ENCODE measurements at regions not wholly inside any gene's neighbourhood (a gene's known extent, or its start where the extent isn't known, plus 50 kb on each side); places are given as distances from the start of the nearest gene placed in this dataset.

GRCh38 chr11:70494559-70495350 lies 96.4 kb downstream of the CTTN start:
- H3K36me3 Mint-ChIP-seq (ENCODE audit: low read depth), result peaks cover 45% of the 10 kb centered on the region
- Histone ChIP-seq H3K36me3 (ENCODE audit: insufficient read depth) (no peaks in the 10 kb centered on the region), H3K79me2 (replicated peaks; ENCODE audit: insufficient read depth) (no peaks in the 10 kb centered on the region), H3K27ac (ENCODE audit: low read depth) (no peak overlapping the region), H3K4me2 (no peak overlapping the region), H2AFZ (no peak overlapping the region), H3K4me1 (ENCODE audit: insufficient read depth) (no peaks in the 10 kb centered on the region), H3F3A (replicated peaks; ENCODE audit: low read depth) (no peaks in the 10 kb centered on the region), H4K20me1 (replicated peaks; ENCODE audit: insufficient read depth) (no peaks in the 10 kb centered on the region), H3K9me2 (ENCODE audit: insufficient read depth) (no peaks in the 10 kb centered on the region), H3K27me3 (ENCODE audit: insufficient read depth) (no peaks in the 10 kb centered on the region), H3K4me3 (no peak overlapping the region)
- ATAC-seq, result no peak
- no peak overlapping the region for H3K27ac Mint-ChIP-seq
- no peak overlapping the region for H3K4me3 Mint-ChIP-seq
- no peak for DNase-seq (ENCODE audit: low spot score)
- no peaks in the 10 kb centered on the region for H3K4me1 Mint-ChIP-seq
- H3K9me3 Mint-ChIP-seq, result peaks cover 22% of the 10 kb centered on the region
- peaks cover 27% of the 10 kb centered on the region for H3K27me3 Mint-ChIP-seq (ENCODE audit: insufficient read depth, low read depth, poor library complexity)
- TF ChIP-seq ZNF331 (CRISPR knock-in tag; IDR thresholded peaks at IDR 0.05; ENCODE audit: low read depth), result no peak
- no peak for TF ChIP-seq NANOG (IDR thresholded peaks at IDR 0.05; ENCODE audit: borderline replicate concordance)
- TF ChIP-seq POLR2AphosphoS5 (IDR thresholded peaks at IDR 0.05; ENCODE audit: low read depth), result no peak
- no peak for TF ChIP-seq EZH2phosphoT487 (IDR thresholded peaks at IDR 0.05; ENCODE audit: unreplicated experiment)
- TF ChIP-seq, protein P1, sequence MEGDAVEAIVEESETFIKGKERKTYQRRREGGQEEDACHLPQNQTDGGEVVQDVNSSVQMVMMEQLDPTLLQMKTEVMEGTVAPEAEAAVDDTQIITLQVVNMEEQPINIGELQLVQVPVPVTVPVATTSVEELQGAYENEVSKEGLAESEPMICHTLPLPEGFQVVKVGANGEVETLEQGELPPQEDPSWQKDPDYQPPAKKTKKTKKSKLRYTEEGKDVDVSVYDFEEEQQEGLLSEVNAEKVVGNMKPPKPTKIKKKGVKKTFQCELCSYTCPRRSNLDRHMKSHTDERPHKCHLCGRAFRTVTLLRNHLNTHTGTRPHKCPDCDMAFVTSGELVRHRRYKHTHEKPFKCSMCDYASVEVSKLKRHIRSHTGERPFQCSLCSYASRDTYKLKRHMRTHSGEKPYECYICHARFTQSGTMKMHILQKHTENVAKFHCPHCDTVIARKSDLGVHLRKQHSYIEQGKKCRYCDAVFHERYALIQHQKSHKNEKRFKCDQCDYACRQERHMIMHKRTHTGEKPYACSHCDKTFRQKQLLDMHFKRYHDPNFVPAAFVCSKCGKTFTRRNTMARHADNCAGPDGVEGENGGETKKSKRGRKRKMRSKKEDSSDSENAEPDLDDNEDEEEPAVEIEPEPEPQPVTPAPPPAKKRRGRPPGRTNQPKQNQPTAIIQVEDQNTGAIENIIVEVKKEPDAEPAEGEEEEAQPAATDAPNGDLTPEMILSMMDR (conservative IDR thresholded peaks at IDR 0.05; ENCODE audit: low read depth in 2 of 2), result no peak
- TF ChIP-seq, protein P2, sequence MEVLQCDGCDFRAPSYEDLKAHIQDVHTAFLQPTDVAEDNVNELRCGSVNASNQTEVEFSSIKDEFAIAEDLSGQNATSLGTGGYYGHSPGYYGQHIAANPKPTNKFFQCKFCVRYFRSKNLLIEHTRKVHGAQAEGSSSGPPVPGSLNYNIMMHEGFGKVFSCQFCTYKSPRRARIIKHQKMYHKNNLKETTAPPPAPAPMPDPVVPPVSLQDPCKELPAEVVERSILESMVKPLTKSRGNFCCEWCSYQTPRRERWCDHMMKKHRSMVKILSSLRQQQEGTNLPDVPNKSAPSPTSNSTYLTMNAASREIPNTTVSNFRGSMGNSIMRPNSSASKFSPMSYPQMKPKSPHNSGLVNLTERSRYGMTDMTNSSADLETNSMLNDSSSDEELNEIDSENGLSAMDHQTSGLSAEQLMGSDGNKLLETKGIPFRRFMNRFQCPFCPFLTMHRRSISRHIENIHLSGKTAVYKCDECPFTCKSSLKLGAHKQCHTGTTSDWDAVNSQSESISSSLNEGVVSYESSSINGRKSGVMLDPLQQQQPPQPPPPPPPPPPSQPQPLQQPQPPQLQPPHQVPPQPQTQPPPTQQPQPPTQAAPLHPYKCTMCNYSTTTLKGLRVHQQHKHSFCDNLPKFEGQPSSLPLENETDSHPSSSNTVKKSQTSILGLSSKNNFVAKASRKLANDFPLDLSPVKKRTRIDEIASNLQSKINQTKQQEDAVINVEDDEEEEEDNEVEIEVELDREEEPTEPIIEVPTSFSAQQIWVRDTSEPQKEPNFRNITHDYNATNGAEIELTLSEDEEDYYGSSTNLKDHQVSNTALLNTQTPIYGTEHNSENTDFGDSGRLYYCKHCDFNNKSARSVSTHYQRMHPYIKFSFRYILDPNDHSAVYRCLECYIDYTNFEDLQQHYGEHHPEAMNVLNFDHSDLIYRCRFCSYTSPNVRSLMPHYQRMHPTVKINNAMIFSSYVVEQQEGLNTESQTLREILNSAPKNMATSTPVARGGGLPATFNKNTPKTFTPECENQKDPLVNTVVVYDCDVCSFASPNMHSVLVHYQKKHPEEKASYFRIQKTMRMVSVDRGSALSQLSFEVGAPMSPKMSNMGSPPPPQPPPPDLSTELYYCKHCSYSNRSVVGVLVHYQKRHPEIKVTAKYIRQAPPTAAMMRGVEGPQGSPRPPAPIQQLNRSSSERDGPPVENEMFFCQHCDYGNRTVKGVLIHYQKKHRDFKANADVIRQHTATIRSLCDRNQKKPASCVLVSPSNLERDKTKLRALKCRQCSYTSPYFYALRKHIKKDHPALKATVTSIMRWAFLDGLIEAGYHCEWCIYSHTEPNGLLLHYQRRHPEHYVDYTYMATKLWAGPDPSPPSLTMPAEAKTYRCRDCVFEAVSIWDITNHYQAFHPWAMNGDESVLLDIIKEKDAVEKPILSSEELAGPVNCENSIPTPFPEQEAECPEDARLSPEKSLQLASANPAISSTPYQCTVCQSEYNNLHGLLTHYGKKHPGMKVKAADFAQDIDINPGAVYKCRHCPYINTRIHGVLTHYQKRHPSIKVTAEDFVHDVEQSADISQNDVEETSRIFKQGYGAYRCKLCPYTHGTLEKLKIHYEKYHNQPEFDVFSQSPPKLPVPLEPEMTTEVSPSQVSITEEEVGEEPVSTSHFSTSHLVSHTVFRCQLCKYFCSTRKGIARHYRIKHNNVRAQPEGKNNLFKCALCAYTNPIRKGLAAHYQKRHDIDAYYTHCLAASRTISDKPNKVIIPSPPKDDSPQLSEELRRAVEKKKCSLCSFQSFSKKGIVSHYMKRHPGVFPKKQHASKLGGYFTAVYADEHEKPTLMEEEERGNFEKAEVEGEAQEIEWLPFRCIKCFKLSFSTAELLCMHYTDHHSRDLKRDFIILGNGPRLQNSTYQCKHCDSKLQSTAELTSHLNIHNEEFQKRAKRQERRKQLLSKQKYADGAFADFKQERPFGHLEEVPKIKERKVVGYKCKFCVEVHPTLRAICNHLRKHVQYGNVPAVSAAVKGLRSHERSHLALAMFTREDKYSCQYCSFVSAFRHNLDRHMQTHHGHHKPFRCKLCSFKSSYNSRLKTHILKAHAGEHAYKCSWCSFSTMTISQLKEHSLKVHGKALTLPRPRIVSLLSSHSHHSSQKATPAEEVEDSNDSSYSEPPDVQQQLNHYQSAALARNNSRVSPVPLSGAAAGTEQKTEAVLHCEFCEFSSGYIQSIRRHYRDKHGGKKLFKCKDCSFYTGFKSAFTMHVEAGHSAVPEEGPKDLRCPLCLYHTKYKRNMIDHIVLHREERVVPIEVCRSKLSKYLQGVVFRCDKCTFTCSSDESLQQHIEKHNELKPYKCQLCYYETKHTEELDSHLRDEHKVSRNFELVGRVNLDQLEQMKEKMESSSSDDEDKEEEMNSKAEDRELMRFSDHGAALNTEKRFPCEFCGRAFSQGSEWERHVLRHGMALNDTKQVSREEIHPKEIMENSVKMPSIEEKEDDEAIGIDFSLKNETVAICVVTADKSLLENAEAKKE (CRISPR knock-in tag; IDR thresholded peaks at IDR 0.05), result no peak
- TF ChIP-seq, protein P3, sequence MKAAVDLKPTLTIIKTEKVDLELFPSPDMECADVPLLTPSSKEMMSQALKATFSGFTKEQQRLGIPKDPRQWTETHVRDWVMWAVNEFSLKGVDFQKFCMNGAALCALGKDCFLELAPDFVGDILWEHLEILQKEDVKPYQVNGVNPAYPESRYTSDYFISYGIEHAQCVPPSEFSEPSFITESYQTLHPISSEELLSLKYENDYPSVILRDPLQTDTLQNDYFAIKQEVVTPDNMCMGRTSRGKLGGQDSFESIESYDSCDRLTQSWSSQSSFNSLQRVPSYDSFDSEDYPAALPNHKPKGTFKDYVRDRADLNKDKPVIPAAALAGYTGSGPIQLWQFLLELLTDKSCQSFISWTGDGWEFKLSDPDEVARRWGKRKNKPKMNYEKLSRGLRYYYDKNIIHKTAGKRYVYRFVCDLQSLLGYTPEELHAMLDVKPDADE (IDR thresholded peaks at IDR 0.05), result no peak
- no peak for TF ChIP-seq CREB1 (CRISPR knock-in tag; IDR thresholded peaks at IDR 0.05; ENCODE audit: low read depth)
- TF ChIP-seq JUNB (IDR thresholded peaks at IDR 0.05; ENCODE audit: unreplicated experiment), result no peak

Data from GM23338 (cell line).